ENCODE measurements at regions not wholly inside any gene's neighbourhood (a gene's known extent, or its start where the extent isn't known, plus 50 kb on each side); places are given as distances from the start of the nearest gene placed in this dataset.

GRCh38 chr2:146997488-146997887, 847.3 kb upstream of the ACVR2A start:
- no peaks in the 10 kb centered on the region for H3K79me2 ChIP-seq (ENCODE audit: insufficient read depth, low read length)
- intact Hi-C loops (cut with micrococcal nuclease), result no loop called here
- ChIA-PET RAD21 (ENCODE audit: low non-redundant PET in 1 of 2, low total read pairs in 2 of 2, uncharacterized antibody in 2 of 2, unreplicated experiment in 2 of 2) (no interaction called here), POLR2A (no interaction called here), CTCF (no interaction called here)
- H3K9me3 ChIP-seq (ENCODE audit: control insufficient read depth in 1 of 2, insufficient read depth in 1 of 2, low read depth in 1 of 2, low read length in 2 of 2), result no peaks in the 10 kb centered on the region
- DNase-seq (ENCODE audit: low read depth, low spot score) (no peak), ATAC-seq (no peak)
- no peaks in the 10 kb centered on the region for H3K9me2 ChIP-seq (ENCODE audit: insufficient read depth)
- no peak overlapping the region for H3K4me2 ChIP-seq (ENCODE audit: low read length)
- H3K27ac ChIP-seq (ENCODE audit: low read depth, low read length), result no peak overlapping the region
- no peak overlapping the region for H3K9ac ChIP-seq (ENCODE audit: low read length)
- H3K36me3 ChIP-seq (ENCODE audit: control insufficient read depth in 1 of 2, insufficient read depth in 2 of 2, low read length in 2 of 2), result no peaks in the 10 kb centered on the region
- no peaks in the 10 kb centered on the region for H3K4me1 ChIP-seq (ENCODE audit: control insufficient read depth in 1 of 2, insufficient read depth in 2 of 2, low read length in 2 of 2)
- no peaks in the 10 kb centered on the region for H4K20me1 ChIP-seq (ENCODE audit: insufficient read depth)
- TF ChIP-seq ELF1 (IDR thresholded peaks at IDR 0.05; ENCODE audit: borderline replicate concordance, low read depth), result no peak
- no peak for TF ChIP-seq JUND (IDR thresholded peaks at IDR 0.05)
- no peak for TF ChIP-seq RAD21 (IDR thresholded peaks at IDR 0.05; ENCODE audit: low read depth)
- no peak for TF ChIP-seq SP1 (IDR thresholded peaks at IDR 0.05; ENCODE audit: low read depth)
- no peak for TF ChIP-seq REST (IDR thresholded peaks at IDR 0.05; ENCODE audit: low read depth)
- TF ChIP-seq ATF3 (IDR thresholded peaks at IDR 0.05), result no peak
- TF ChIP-seq ZNF274 (IDR thresholded peaks at IDR 0.05; ENCODE audit: low read depth, low read length), result no peak
- TF ChIP-seq FOSL1 (IDR thresholded peaks at IDR 0.05; ENCODE audit: low read depth), result no peak
- no peak for TF ChIP-seq TCF7L2 (IDR thresholded peaks at IDR 0.05; ENCODE audit: borderline replicate concordance, extremely low read depth, insufficient read depth, insufficient read length)
- TF ChIP-seq ZFX (IDR thresholded peaks at IDR 0.05), result no peak
- TF ChIP-seq ZBTB33 (IDR thresholded peaks at IDR 0.05; ENCODE audit: extremely low read depth, insufficient replicate concordance, low read length), result no peak
- H3K4me3 ChIP-seq (replicated peaks in 1 of 2; ENCODE audit: low read depth in 1 of 2, low read length in 2 of 2), result no peak overlapping the region
- no TSS peak for BruUV-seq (replicated peaks)
- no peak overlapping the region for H2AFZ ChIP-seq (ENCODE audit: low read depth, low read length, poor library complexity, severe bottlenecking)
- no peaks in the 10 kb centered on the region for H3K27me3 ChIP-seq (ENCODE audit: insufficient read depth, low read length)
